Epidermal melanocyte (primary cell): ENCODE measurements at regions not wholly inside any gene's neighbourhood (a gene's known extent, or its start where the extent isn't known, plus 50 kb on each side); places are given as distances from the start of the nearest gene placed in this dataset.
"Not testable (repeated sequence)": the region's sequence is repeated elsewhere in the genome, so short reads cannot be mapped to it uniquely, and the experiment has no call there.

Experiments used
- DNase-seq: peaks from one replicate; pipeline ENCODE4 v3.0.0; 2011; ENCODE audit warnings: low spot score; ENCODE audit not compliant: insufficient read length

- DNase-seq, result no peak
Observed at GRCh38 chr18:76643996-76644395, 149.0 kb upstream of the ZNF516 start.

DNA sequence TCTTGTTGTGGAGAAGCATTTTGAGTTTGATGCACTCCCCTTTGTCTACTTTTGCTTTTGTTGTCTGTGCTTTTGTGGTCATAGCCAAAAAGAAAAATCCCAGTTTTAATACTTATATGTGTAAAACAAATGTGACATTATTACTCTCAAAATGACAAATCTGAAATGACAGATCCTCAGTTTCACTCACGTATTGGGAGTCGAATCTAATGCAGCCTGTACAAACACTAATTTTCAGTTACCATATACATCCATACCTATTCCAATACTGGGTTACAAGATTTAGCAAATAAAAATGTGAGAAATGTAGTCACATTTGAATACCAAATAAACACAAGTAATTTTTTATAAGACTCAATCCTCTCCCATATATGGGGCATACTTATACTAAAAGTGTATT, 148.2 kb upstream of the ZNF516 start:
- DNase-seq, result no peak

DNA sequence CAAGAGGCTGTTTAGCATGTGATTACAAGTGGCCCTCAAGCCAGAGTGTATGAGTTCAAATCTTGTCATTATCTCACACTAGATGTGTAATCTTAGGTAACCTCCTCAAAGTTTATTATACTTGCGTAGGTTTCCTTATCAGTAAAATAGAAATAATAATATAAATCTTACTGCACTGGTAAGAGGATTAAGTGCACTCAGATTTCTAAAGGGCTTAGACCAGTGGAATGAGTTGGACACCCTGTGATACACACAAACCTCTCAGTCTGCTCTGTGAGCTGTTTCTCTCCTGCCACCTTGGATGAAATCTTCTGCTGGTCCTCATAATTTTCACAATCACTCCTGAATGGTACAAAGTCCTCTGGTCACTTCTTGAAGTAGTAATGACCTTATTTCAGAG, 145.4 kb upstream of the ZNF516 start:
- DNase-seq, result no peak

GRCh38 chr18:76634564-76634963, 139.5 kb upstream of the ZNF516 start:
- DNase-seq, result no peak

DNA sequence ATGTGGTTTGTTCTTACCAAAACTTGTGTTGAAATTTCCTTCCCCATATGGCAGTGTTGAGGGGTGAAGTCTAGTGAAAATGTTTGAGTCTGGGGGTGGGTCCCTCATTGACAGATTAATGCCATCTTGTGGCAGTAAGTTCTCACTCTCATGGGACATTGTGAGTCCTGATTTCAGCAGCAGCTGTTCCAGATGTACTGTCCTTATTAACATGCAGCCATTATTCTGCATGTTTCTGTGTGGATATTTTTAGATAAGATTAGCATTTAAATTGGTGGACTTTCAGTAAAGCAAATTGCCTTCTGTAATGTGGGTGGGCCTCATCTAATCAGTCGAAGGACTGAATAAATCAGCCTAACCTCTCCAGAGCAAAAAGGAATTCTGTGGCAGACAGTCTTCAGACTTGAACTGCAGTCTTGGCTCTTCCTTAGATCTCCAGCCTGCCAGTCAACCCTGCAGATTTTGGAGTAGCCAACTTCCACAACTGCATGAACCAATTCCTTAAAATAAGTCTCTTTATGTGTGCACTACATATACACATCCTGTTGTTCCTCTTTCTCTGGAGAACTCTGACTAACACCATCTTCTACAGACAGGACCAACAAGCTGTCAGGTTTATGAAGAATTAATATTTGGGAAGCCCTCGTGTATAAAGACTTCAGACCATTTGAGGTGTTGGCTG, 138.7 kb upstream of the ZNF516 start:
- no peak for DNase-seq

- DNase-seq, result no peak
Observed at GRCh38 chr18:76627444-76627843, 132.4 kb upstream of the ZNF516 start.

- no peak for DNase-seq
Observed at GRCh38 chr18:76626991-76627390, 131.9 kb upstream of the ZNF516 start.

- DNase-seq, result no peak
Observed at GRCh38 chr18:76622651-76623050, 127.6 kb upstream of the ZNF516 start.

DNA sequence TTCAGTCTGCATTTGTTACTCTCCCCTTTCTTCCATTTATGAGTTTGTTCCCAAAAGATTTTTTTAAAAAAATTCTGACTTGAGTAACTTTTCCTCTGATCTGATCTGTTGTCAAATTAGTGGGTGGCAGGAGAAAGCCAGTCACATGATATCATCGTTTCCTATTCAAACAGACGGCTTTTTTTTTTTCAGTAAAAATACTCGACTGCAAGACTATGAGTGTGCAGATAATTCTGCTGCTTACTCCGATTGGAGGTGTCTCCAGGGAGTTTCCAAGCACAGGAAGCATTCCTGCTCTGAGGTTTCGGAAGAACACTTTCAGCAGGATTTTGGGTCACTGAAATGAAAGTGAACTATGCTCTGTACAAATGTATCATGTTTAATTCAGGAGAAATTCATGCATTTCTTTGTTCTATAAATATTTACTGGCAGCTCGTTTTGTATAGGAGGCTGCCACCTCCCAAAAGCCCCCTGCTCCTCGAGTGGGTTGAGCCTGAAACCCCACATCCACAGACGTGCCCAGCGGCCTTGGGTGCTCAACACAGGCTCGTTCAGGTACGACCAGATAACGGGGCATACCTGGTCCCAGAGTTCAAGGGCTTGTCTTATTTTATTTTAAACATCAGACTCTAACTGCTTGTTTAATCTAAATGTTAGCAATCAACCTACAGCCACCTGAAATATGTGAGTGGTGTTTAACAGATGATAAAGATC, 126.9 kb upstream of the ZNF516 start:
- no peak for DNase-seq

- DNase-seq, result no peak
Observed at GRCh38 chr18:76621226-76621625, 126.2 kb upstream of the ZNF516 start.

DNA sequence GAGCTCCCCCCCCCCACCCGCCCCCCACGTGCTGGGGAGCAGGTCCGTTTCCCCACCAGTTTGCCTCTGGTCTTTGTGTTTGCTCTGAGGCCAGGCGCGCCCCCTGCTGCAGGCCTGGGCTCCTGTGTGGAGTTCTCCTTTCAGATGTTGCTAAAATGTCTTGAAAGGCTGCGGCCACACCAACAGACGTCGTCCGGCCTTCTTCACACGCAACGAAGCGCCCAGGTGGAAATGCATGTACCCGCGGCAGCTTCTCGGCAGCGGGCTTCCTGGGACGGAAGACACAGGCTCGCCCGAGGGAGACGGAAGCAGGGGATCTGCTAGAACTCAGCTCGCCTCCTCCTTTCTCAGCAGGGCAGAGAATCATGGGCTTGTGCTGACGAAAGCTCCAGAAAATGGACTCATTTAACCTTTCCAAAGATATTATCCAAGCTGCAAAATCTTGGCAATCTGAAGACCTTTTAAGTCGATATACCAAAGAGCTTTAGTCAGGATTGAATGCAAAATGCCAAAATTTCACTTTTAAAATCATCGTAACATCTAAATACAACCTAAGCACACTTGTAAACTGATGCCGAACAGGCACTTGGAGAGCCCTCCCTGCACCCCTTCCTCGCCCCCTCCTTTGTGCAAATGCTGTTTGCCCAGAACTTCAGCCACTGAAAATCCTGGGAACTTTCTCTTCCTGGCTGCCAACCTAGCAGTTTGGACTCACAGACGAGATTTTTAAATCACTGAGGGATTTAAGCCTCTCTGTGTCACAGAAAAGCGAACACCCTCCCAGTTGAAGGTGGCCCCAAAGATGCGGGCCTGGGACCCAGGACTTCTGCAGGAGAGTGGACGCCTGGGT, 125.5 kb upstream of the ZNF516 start:
- DNase-seq, result peak; percentile 65

DNA sequence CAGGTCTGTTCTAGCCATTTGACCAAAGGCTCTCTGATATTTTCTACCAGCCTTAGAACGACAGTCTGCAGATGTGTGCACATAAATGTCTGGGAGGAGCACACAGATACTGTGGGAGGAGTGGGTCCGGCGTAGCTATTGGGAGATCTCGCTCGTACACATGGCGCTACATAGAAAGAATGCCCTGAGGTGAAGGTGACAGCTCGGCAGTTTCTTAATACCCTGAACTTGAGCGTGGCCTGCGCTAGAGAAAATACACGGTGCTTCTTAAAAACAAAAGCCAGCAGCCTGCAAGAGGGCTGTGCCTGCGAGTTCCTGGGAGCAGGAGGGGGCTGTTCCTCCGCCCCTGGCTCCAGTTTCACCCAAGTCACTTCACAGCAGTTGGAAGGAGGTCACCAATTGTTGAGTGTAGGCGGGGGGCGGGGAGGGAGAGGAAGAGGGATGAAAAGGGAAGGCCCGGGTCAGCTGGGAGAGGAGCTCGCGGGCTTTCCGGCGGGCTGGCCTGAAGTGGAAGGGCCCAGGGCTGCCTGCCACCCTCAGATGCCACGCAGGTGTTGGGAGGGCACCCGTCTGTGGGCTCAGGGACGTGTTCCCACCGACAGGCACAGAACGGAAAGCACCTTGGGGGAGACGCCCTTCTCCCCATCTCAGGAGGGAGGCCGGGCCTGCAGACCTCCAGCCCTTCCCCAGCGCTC, 124.7 kb upstream of the ZNF516 start:
- no peak for DNase-seq

- no peak for DNase-seq
Observed at GRCh38 chr18:76619261-76619620, 124.2 kb upstream of the ZNF516 start.

DNA sequence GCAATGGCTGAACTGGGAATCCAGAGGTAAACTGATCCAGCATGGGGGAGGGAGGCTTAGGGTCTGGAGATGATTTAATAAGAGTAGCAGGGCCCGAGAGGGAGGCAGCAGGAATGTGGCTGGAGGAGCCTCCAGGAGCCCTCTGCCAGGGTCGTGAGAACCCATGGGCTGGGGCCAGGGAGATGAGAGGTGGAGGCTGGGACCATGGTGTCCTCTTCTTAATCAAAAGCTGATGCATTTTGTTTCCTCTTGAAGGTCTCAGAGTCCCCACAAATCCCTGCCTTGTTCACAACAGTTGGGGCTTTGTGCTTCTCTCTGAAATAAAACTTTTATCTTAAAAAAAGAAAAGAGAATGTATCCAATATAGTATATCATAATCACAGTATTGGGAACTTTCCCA, 123.7 kb upstream of the ZNF516 start:
- no peak for DNase-seq

DNA sequence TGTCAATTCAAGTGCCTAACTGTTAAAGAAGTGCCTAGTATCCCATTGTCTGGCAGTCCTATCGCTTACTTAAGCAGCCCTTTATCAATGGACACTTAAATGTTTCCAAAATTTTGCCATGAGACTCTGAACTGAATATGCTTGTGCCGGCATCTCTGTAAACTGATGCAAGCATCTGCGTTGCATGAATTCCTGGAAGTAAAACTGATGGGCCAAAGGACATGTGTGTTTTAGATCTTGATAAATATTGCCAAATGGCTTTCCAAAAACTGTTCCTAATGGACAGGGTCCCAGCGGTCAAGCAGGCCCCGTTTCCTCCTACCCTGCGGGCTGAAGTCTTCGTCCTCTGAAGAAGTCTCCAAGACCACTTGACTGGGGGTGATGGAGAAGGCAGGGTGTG, 121.3 kb upstream of the ZNF516 start:
- no peak for DNase-seq

DNA sequence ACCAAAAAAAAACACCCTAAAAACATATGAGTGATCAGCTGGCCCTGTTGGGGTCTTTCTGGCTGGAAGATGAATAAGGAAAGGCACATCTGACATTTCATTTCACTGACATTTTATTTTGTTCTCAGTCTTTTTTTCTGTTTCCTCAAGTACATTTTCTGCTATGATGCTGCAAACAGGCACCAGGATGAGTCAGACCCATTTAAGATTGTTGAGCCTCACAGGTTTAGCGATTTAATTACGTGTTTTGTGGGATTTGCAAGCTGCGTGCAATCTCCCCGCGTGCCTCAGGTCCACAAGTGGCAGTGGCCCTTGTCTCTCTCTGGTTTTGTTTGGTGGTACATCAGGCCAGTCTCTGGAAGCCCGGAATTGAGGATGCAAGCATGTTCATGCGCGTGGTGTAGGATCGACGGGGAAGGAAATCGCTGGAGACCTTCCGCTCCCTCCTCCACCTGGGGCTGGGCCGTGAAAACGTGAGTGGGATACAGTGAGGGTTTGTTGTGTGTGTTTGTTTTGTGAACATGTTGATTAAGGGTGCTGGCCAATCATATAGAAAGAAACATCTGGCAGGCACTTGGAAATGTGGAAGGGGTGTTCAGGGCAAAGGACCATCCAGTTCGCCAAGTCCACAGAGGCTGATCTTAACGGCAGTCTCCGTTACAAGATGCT, 120.2 kb upstream of the ZNF516 start:
- DNase-seq, result no peak

DNA sequence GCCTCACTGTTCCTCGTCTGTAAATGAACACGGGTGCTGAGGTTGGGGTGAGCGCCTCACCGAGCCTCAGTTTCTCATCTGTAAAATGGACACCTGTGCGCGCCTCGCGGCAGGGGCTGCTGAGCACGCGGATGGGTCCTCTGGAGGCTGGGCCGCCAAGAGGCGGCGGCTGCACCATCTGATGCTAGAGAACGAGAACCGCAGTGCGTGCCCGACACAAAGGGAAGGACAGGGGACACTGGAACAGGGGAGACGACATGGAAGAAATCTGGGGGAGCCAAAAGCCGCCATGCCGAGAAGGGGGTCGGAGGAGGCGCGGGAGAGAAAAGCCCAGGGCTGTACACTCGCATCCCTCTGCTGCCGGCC, 118.7 kb upstream of the ZNF516 start:
- no peak for DNase-seq

DNA sequence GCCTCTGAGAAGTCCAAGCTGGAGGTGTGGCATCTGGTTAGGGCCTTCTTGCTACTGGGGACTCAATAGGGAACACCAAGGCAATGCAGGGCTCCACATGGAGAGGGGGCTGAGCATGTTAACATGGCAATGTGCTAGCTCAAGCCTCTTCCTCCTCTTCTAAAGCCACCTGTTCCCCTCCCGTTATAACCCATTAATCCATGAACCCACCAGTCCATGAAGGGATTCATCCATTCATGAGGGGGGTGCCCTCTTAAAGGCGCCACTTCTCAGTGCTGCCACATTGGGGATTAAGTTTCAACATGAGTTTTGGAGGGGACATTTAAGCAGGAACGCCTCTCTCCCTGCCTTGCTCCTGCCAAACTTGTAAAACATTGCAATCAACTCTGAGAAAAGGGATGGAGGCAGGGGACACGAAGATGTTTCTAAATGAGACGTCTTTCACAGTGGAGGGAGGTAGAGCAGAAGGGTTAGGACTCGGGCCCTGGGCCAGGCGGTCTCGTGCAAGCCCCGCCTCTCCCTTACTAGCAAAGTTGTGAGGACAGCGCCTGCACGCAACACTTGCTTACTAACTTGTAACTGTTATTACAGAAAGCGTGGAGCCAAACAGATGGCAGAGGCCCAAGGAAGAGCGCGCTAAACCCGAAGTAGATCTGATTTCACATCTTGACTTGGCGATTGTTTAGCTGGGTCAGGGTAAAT, 118.2 kb upstream of the ZNF516 start:
- DNase-seq, result no peak

DNA sequence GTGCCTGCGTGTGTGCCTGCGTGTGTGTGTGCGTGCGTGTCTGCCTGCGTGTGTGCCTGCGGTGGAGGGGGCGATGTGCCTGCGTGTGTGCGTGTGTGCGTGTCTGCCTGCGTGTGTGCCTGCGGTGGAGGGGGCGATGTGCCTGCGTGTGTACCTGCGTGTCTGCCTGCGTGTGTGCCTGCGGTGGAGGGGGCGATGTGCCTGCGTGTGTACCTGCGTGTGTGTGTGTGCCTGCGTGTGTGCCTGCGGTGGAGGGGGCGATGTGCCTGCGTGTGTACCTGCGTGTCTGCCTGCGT, 116.7 kb upstream of the ZNF516 start:
- DNase-seq, result not testable (repeated sequence)

- DNase-seq, result no peak
Observed at GRCh38 chr18:76610933-76611749, 116.1 kb upstream of the ZNF516 start.
